Activated CD4-positive, alpha-beta T cell treated with anti-CD3 and anti-CD28 coated beads for 36 hours (primary cell): ENCODE measurements at regions not wholly inside any gene's neighbourhood (a gene's known extent, or its start where the extent isn't known, plus 50 kb on each side); places are given as distances from the start of the nearest gene placed in this dataset.

Source experiments
- ATAC-seq: fragments of 200-7000 bp; cut with Tn5 transposase; one replicate; pipeline ENCODE4 v1.10.0; 2021; ENCODE audit warnings: mild to moderate bottlenecking, moderate library complexity
- CTCF ChIA-PET: fragments of 350-600 bp; sonication (Branson Sonifier 250); formaldehyde crosslinking; loops from one replicate; lab custom pipeline; 2021; ENCODE audit warnings: antibody characterized with exemption; lab: Charles Lee
- POLR2A ChIA-PET: fragments of 350-600 bp; sonication (Branson Sonifier 250); formaldehyde crosslinking; loops from one replicate; lab custom pipeline; 2021; ENCODE audit warnings: antibody characterized with exemption, inconsistent platforms; lab: Charles Lee
- DNase-seq: peaks from one replicate; pipeline ENCODE4 v3.0.0-alpha.2; 2020
- H3K27ac Mint-ChIP-seq: one replicate; pipeline ENCODE4 v1.8.0; 2021; ENCODE audit warnings: mixed read lengths
- H3K27me3 Mint-ChIP-seq: one replicate; pipeline ENCODE4 v1.8.0; 2021; ENCODE audit warnings: mixed read lengths
- H3K36me3 Mint-ChIP-seq: one replicate; pipeline ENCODE4 v1.8.0; 2021; ENCODE audit warnings: low read depth, mixed read lengths
- H3K4me1 Mint-ChIP-seq: one replicate; pipeline ENCODE4 v1.8.0; 2021; ENCODE audit warnings: mixed read lengths
- H3K4me3 Mint-ChIP-seq: one replicate; pipeline ENCODE4 v1.8.0; 2021; ENCODE audit warnings: mild to moderate bottlenecking, moderate library complexity, mixed read lengths
- H3K9me3 Mint-ChIP-seq: one replicate; pipeline ENCODE4 v1.8.0; 2021; ENCODE audit warnings: low read depth, mixed read lengths
- intact Hi-C, 2 experiments: fragments of 100-400 bp; cut with DNase I in 1 of 2; cut with micrococcal nuclease in 1 of 2; formaldehyde crosslinking; loops; one replicate each; pipeline versions ENCODE4 v1.14.2 to v1.15.1; 2022 to 2024; cut with DNase I, micrococcal nuclease

DNA sequence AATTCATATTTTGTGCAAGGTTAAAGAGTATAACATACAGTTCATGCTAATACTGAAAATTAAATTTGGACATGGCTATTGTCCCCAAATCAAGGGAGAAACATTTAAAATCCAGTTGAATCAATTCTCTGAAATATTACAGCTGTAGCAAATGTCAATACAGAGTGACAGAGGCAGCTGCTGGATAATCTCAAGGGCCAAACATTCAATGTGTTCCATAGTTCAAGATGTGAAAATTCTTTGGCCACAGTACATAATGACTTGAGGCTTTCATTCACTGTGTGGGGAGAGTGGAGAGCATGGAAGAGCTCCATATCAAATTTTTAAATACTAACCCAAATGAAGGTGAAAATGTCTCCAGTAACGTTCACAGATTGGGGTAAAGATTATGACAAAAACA is 1192.8 kb upstream of the CADM2 start:
- DNase-seq: no peak
- ChIA-PET POLR2A (no interaction called here), CTCF (interaction anchor here (0.8 kb wide), 1 partner anchor 33 kb away, joined by 3 read pairs; no protein-coding TSS in a partner anchor)
- intact Hi-C loops: no loop called here
- H3K4me1 Mint-ChIP-seq: no peaks in the 10 kb centered on the region
- no peak overlapping the region for H3K4me3 Mint-ChIP-seq
- ATAC-seq: no peak
- no peak overlapping the region for H3K27ac Mint-ChIP-seq
- H3K36me3 Mint-ChIP-seq: no peaks in the 10 kb centered on the region
- H3K27me3 Mint-ChIP-seq: no peaks in the 10 kb centered on the region
- peaks cover 3% of the 10 kb centered on the region for H3K9me3 Mint-ChIP-seq

DNA sequence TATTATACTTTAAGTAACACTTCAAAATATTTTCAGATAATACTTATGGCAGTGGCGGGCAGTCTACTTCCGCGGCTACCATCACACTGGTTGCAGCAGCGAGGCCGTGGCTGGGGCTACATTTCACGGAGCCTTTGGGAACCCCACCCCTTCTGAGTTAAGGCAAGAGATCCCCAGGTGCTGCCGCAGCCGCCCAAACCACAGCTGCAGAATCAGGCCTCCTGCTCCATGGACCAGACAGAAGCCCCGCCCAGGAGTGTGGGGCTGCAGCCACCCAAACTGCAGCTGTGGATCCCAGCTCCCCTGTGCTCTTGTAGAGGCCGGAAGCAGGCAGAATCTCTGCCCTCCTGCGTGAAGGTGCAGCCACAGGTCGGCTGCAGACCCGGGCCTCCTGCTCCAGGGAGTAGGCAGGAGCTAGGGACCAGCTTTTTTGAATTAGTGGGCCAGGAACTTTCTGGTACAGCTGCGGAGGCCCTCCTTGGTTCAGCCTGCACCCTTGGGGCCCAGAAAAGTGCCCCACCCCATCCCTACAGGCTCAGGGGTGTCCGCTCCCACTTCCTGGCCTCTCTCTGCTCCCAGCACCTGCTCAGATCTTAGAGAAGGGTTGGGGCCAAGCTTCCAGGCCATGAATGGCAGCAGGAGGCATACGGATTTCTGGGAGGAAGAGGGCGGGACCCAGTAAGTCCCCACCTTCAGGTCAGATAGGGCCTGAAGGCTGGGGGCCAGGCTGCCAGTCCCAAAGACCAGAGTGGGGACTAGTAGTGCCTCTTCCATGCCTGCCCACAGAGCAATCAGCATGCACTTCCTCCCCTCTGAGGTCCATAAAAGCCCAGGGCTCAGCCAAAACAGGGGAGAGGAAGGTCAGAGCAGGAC is 1188.8 kb upstream of the CADM2 start:
- DNase-seq (no peak), ATAC-seq (no peak)
- ChIA-PET CTCF (no interaction called here), POLR2A (no interaction called here)
- Mint-ChIP-seq H3K27ac (no peak overlapping the region), H3K4me3 (no peak overlapping the region), H3K27me3 (no peaks in the 10 kb centered on the region), H3K9me3 (peaks cover 4% of the 10 kb centered on the region), H3K36me3 (no peaks in the 10 kb centered on the region), H3K4me1 (no peaks in the 10 kb centered on the region)
- intact Hi-C loops: no loop called here

DNA sequence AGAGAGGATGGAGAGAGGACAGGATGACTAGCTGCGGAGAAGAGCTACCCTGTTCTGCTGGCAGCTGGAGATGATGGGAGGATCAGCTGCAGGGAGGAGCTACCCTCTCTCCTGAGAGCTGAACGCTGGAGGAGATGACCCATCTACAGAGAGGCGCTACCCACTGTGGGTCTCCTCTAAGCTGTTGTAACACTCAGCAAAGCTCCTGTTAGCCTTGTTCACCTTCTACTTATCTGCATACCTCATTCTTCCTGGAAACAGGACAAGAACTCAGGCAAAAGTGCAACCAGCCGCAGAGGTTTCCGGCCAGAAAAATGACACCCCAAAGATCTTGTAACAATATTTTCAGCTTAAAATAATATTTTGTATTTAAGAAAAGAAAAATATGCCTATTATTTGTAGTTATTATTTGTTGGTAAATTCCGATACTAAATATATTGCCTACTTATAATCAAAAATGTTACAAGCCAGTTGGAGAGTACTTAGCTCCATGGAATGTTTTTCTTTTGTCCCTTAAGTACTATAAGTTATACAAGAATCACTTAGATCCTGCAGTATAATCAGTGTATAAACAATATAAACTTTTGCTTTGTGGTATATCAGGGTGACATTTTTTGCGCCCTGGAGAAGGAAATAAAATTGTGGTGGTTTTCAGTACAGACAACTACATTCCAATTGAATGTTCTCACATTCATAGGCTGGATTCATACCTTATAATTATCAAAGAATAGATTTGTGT is 1188.0 kb upstream of the CADM2 start:
- intact Hi-C loops: no loop called here
- Mint-ChIP-seq H3K4me3 (no peak overlapping the region), H3K27me3 (no peaks in the 10 kb centered on the region), H3K27ac (no peak overlapping the region), H3K9me3 (peaks cover 4% of the 10 kb centered on the region), H3K36me3 (no peaks in the 10 kb centered on the region), H3K4me1 (no peaks in the 10 kb centered on the region)
- CTCF ChIA-PET: no interaction called here
- POLR2A ChIA-PET: no interaction called here
- ATAC-seq: no peak
- DNase-seq: no peak

DNA sequence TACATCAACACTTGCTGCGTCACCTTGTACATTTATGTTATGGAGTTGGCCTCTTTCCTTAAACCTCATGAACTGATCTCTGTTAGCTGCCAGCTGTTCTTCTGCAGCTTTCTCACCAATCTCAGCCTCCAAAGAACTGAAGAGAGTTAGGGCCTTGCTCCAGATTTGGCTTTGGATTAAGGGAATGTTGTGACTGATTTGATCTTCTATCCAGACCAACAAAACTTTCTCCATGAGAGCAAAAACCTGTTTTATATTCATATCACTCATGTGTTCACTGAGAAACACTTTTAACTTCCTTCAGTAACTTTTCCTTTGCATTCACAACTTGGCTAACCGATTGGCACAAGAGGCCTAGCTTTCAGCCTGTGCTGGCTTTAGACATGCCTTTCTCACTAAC is 1156.0 kb upstream of the CADM2 start:
- POLR2A ChIA-PET: no interaction called here

DNA sequence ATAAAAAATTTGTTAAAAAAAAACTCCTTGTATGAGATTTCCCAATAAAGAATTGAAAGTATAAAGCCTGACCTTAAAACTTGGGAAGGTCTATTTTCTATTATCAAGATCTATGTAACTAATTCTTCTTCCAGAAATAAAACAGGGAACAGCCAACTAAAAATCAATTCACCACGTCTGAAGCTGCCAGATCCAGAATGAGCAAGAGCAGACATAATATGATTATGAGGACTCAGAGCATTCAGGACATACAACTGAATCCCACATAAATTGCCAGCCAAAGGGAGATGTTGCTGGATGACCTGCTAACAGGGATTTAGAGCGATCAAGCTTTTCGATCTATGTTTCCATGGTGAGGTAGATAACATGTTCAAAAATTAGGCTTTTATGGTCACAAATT is 1151.3 kb upstream of the CADM2 start:
- DNase-seq: no peak
- intact Hi-C loops: no loop called here
- Mint-ChIP-seq H3K36me3 (no peaks in the 10 kb centered on the region), H3K4me1 (no peaks in the 10 kb centered on the region), H3K9me3 (peaks cover 8% of the 10 kb centered on the region), H3K27me3 (no peaks in the 10 kb centered on the region), H3K27ac (no peak overlapping the region), H3K4me3 (no peak overlapping the region)
- ATAC-seq: no peak
- CTCF ChIA-PET: no interaction called here
- POLR2A ChIA-PET: no interaction called here

More for the DNA sequence above, 1156.0 kb upstream of the CADM2 start:
- Mint-ChIP-seq H3K4me1 (no peaks in the 10 kb centered on the region), H3K9me3 (peaks cover 7% of the 10 kb centered on the region), H3K27ac (no peak overlapping the region), H3K27me3 (no peaks in the 10 kb centered on the region), H3K36me3 (no peaks in the 10 kb centered on the region), H3K4me3 (no peak overlapping the region)
- no peak for DNase-seq
- intact Hi-C loops: no loop called here
- ATAC-seq: no peak
- CTCF ChIA-PET: no interaction called here

DNA sequence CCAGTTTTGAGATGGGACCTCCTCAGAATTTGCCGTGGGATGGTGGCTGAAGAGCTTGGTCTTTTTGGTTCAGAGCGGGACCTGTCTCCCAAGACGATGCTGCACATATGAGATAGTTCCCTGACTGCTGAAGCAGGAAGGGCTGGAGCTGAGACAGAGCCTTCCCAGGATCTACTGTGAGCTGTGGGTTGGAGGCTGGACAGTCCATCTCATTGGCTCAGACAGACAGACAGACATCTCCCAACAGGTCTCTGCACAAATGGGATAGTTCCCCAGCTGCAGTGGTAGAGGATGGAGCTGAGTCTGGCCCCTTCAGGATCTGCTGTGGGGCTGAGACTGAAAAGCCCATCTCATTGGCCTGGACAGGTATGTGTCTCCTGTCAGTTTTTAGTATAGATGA is 1145.6 kb upstream of the CADM2 start:
- Mint-ChIP-seq H3K36me3 (no peaks in the 10 kb centered on the region), H3K4me3 (no peak overlapping the region), H3K27ac (no peak overlapping the region), H3K27me3 (no peaks in the 10 kb centered on the region), H3K4me1 (no peaks in the 10 kb centered on the region), H3K9me3 (peaks cover 8% of the 10 kb centered on the region)
- no peak for DNase-seq
- ChIA-PET CTCF (no interaction called here), POLR2A (no interaction called here)
- intact Hi-C loops: no loop called here
- no peak for ATAC-seq

DNA sequence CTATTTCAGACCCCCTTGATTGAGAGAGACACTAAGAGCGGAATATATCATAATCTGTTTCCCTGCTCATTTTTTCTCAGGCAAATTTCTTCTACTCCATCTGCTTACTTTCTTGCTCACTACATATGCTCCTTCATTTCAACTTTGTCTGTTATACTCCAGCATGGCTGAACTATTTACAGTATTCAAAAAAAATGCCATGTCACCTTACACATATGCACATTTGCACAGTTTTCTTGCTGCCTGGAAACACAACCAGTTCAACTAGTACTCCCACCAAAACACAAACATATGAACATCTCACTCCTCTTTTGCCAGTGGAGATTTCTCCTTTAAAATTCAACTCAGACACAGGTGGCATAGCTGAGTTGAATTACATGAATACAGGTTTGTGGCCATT is 1142.1 kb upstream of the CADM2 start:
- intact Hi-C loops: no loop called here
- no peak overlapping the region for H3K27ac Mint-ChIP-seq
- ChIA-PET CTCF (no interaction called here), POLR2A (no interaction called here)
- H3K4me3 Mint-ChIP-seq: no peak overlapping the region
- peaks cover 8% of the 10 kb centered on the region for H3K9me3 Mint-ChIP-seq
- DNase-seq (no peak), ATAC-seq (no peak)
- H3K36me3 Mint-ChIP-seq: no peaks in the 10 kb centered on the region
- H3K27me3 Mint-ChIP-seq: no peaks in the 10 kb centered on the region
- no peaks in the 10 kb centered on the region for H3K4me1 Mint-ChIP-seq

DNA sequence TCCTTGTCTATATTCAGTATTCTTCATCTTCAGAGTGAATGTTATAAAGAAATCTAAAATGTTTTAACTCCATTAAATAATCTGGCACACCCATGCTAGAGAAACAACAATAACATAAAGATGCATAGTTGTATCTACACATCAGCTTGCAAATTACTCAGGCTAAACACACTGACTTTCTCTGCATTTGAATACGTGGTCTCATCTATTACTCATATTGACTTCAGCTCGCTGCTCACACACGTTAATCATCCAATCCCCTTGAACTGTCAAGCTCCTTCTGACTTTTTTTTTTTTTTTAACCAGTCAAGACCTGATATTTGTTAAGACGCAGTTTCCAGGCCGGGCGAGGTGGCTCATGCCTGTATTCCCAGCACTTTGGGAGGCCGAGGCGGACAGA is 1137.3 kb upstream of the CADM2 start:
- H3K36me3 Mint-ChIP-seq: no peaks in the 10 kb centered on the region
- CTCF ChIA-PET: no interaction called here
- intact Hi-C loops: no loop called here

DNA sequence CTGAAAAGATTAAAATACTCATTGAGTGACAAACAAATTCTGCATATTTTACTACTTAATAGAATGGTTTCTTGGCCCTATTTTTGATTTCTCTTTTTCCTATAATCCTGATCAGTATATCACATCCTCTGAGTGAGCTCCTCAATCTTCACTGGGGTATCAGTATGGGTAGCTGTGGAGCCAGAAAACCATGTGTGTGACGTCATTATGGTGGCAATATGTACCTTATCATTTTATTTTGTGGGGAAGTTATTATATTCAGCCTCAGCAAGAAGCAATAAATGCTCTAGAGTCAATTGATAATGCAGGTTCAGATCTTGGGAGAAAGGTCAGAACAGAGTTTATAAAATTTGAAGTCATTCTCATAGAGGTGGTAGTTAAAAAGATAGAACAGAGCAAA is 1135.7 kb upstream of the CADM2 start:
- ChIA-PET POLR2A (no interaction called here), CTCF (interaction anchor here (0.5 kb wide), 1 partner anchor 593 kb away, joined by 3 read pairs; no protein-coding TSS in a partner anchor)
- Mint-ChIP-seq H3K9me3 (peaks cover 8% of the 10 kb centered on the region), H3K27me3 (no peaks in the 10 kb centered on the region), H3K36me3 (no peaks in the 10 kb centered on the region), H3K4me3 (no peak overlapping the region), H3K4me1 (no peaks in the 10 kb centered on the region), H3K27ac (no peak overlapping the region)
- intact Hi-C loops: no loop called here
- no peak for ATAC-seq
- no peak for DNase-seq

More for the DNA sequence above, 1137.3 kb upstream of the CADM2 start:
- H3K4me1 Mint-ChIP-seq: no peaks in the 10 kb centered on the region
- POLR2A ChIA-PET: no interaction called here
- no peaks in the 10 kb centered on the region for H3K27me3 Mint-ChIP-seq
- H3K4me3 Mint-ChIP-seq: no peak overlapping the region
- ATAC-seq (no peak), DNase-seq (no peak)
- H3K27ac Mint-ChIP-seq: no peak overlapping the region
- peaks cover 14% of the 10 kb centered on the region for H3K9me3 Mint-ChIP-seq

DNA sequence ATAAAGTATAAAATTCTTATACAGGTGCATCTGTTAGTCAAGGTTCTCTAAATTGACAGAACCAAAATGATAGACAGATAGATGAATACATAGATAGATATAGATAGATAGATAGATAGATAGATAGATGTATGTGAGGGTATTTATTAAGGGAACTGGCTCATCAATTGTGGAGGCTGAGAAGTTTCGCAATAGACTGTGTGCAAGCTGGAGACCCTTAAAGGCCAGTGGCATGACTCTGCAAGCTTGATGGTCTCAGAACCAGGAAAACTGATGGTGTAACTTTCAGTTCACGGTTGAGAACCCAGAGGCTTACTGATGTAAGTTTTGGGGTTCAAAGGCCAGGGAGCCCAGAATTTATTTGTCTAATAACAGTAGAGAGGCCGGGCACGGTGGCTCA is 1123.7 kb upstream of the CADM2 start:
- POLR2A ChIA-PET: no interaction called here
- no peak overlapping the region for H3K27ac Mint-ChIP-seq
- H3K36me3 Mint-ChIP-seq: no peaks in the 10 kb centered on the region
- no peaks in the 10 kb centered on the region for H3K27me3 Mint-ChIP-seq
- H3K4me1 Mint-ChIP-seq: no peaks in the 10 kb centered on the region
- intact Hi-C loops: no loop called here
- ATAC-seq (no peak), DNase-seq (no peak)
- H3K9me3 Mint-ChIP-seq: peaks cover 3% of the 10 kb centered on the region
- CTCF ChIA-PET: no interaction called here
- no peak overlapping the region for H3K4me3 Mint-ChIP-seq

DNA sequence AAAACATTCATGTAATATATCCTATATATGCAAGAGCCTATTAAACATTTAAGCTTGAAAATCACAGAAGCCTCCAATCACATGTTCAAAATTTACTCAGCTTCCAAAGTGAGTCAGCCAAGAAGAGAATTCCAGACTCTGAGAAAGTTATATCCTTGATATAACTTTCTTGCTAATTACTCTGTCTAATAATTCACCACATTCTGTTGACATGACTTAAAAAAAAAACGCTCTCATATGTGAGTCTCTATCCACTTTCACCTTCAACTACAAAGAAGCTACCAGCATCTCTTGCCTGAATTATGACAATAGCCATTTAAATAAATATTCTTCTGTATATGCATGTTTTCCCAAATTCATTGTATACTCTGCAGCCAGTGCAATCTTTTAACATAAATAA is 1116.3 kb upstream of the CADM2 start:
- ChIA-PET CTCF (no interaction called here), POLR2A (no interaction called here)
- intact Hi-C loops: no loop called here
- H3K9me3 Mint-ChIP-seq: peaks cover 10% of the 10 kb centered on the region
- DNase-seq: no peak
- no peaks in the 10 kb centered on the region for H3K4me1 Mint-ChIP-seq
- no peaks in the 10 kb centered on the region for H3K27me3 Mint-ChIP-seq
- H3K27ac Mint-ChIP-seq: no peak overlapping the region
- H3K36me3 Mint-ChIP-seq: no peaks in the 10 kb centered on the region
- no peak for ATAC-seq
- H3K4me3 Mint-ChIP-seq: no peak overlapping the region

DNA sequence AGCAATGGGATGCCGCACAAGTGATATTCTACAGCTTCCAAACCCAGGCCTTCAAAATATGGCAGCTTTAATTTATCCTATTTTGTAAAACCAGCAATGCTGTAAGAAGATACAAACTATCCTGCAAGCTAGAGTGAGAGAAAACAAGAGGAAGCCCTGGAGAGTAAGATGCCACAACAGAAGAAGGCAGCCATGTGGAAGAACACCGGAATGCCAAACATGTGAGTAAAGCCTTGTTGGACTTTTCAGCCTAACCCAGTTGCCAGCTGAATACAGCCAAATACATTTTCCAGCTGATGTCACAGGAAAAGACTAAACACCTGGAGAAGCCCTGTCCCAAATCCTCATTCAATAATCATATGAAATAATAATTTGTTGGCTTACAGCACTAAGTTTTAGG is 1115.1 kb upstream of the CADM2 start:
- Mint-ChIP-seq H3K27me3 (no peaks in the 10 kb centered on the region), H3K4me3 (no peak overlapping the region), H3K4me1 (no peaks in the 10 kb centered on the region), H3K27ac (no peak overlapping the region), H3K9me3 (peaks cover 10% of the 10 kb centered on the region), H3K36me3 (no peaks in the 10 kb centered on the region)
- ChIA-PET CTCF (no interaction called here), POLR2A (no interaction called here)
- ATAC-seq: no peak
- no peak for DNase-seq
- intact Hi-C loops: no loop called here
